Activated B cell treated with CpG ODN at 0.5 μM for 24 hours (primary cell): ENCODE measurements at regions not wholly inside any gene's neighbourhood (a gene's known extent, or its start where the extent isn't known, plus 50 kb on each side); places are given as distances from the start of the nearest gene placed in this dataset.

ENCODE experiments used
- ATAC-seq: fragments of 200-7000 bp; cut with Tn5 transposase; one replicate; pipeline ENCODE4 v1.10.0; 2021; ENCODE audit warnings: low read depth, mild to moderate bottlenecking, moderate library complexity
- CTCF ChIA-PET: fragments of 350-600 bp; sonication (Branson Sonifier 250); formaldehyde crosslinking; loops from one replicate; lab custom pipeline; 2021; ENCODE audit warnings: antibody characterized with exemption; lab: Charles Lee
- POLR2A ChIA-PET: fragments of 350-600 bp; sonication (Branson Sonifier 250); formaldehyde crosslinking; loops from one replicate; lab custom pipeline; 2021; ENCODE audit warnings: antibody characterized with exemption; lab: Charles Lee
- DNase-seq: peaks from one replicate; pipeline ENCODE4 v3.0.0; 2022
- H3K27ac Mint-ChIP-seq: one replicate; pipeline ENCODE4 v1.8.0; 2020; ENCODE audit warnings: mixed read lengths
- H3K27me3 Mint-ChIP-seq: one replicate; pipeline ENCODE4 v1.8.0; 2021; ENCODE audit warnings: mixed read lengths
- H3K36me3 Mint-ChIP-seq: one replicate; pipeline ENCODE4 v1.8.0; 2021; ENCODE audit warnings: low read depth, mixed read lengths
- H3K4me1 Mint-ChIP-seq: one replicate; pipeline ENCODE4 v1.8.0; 2021; ENCODE audit warnings: mixed read lengths
- H3K4me3 Mint-ChIP-seq: one replicate; pipeline ENCODE4 v1.8.0; 2020; ENCODE audit warnings: mild to moderate bottlenecking, mixed read lengths
- H3K9me3 Mint-ChIP-seq: one replicate; pipeline ENCODE4 v1.8.0; 2020; ENCODE audit warnings: mixed read lengths
- intact Hi-C: fragments of 100-400 bp; cut with micrococcal nuclease; formaldehyde crosslinking; loops from one replicate; pipeline ENCODE4 v1.15.1; 2024
- TF ChIP-seq, protein P1 (sequence below): fragments of 200-600 bp; IDR thresholded peaks from one replicate; pipeline ENCODE4 v1.8.0; 2022; ENCODE audit warnings: antibody characterized with exemption, mild to moderate bottlenecking

DNA sequence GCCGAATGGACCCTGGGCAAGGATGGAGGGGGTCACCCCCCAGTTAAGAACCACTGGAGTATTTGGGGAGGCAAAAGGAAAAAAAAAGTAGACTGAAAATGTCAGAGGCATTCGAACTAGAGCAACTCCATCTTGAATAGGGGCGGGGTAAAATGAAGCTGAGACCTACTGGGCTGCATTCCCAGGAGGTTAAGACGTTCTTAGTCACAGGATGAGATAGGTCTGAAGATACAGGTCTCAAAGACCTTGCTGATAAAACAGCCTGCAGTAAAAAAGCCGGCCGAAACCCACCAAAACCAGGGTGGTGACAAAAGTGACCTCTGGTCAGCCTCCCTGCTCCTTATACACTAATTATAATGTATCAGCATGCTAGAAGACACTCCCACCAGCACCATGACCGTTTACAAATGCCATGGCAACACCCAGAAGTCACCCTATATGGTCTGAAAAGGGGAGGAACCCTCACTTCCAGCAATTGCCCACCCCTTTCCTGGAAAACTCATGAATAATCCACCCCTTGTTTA is 70.4 kb upstream of the KCNG1 start:
- H3K4me3 Mint-ChIP-seq, result no peak overlapping the region
- ChIA-PET CTCF (no interaction called here), POLR2A (interaction anchor here (0.7 kb wide), 1 partner anchor 35 kb away, joined by 7 read pairs; no protein-coding TSS in a partner anchor)
- H3K27me3 Mint-ChIP-seq, result peaks cover 22% of the 10 kb centered on the region
- H3K9me3 Mint-ChIP-seq, result no peaks in the 10 kb centered on the region
- H3K36me3 Mint-ChIP-seq, result no peaks in the 10 kb centered on the region
- DNase-seq, result no peak
- H3K27ac Mint-ChIP-seq, result no peak overlapping the region
- TF ChIP-seq, protein P1, sequence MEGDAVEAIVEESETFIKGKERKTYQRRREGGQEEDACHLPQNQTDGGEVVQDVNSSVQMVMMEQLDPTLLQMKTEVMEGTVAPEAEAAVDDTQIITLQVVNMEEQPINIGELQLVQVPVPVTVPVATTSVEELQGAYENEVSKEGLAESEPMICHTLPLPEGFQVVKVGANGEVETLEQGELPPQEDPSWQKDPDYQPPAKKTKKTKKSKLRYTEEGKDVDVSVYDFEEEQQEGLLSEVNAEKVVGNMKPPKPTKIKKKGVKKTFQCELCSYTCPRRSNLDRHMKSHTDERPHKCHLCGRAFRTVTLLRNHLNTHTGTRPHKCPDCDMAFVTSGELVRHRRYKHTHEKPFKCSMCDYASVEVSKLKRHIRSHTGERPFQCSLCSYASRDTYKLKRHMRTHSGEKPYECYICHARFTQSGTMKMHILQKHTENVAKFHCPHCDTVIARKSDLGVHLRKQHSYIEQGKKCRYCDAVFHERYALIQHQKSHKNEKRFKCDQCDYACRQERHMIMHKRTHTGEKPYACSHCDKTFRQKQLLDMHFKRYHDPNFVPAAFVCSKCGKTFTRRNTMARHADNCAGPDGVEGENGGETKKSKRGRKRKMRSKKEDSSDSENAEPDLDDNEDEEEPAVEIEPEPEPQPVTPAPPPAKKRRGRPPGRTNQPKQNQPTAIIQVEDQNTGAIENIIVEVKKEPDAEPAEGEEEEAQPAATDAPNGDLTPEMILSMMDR, result no peak
- H3K4me1 Mint-ChIP-seq, result peaks cover 54% of the 10 kb centered on the region
- no peak for ATAC-seq
- intact Hi-C loops, result loop anchor here (5.0 kb wide), 1 partner anchor 71 kb away; the partner anchor contains the start of gene KCNG1

DNA sequence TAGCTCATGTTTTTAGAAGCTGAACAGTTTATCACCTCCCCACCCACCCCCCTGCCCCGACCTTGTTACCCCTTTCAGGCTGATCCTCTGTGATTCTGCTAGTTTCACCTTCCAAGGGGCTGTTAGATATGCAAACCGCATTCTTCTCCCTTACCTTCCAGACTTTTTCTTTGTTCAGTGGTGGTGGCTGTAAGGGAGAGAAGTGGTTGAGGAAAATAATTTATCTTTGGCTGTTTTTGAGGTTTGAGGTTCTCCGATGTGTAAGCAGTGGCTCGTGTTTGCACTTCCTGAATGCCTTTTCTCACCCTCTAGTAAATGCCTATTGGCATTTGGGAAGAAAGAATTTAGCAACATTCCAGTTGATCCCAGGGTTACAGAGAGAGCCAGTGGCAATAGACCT is 69.4 kb upstream of the KCNG1 start:
- Mint-ChIP-seq H3K4me1 (peaks cover 45% of the 10 kb centered on the region), H3K27me3 (peaks cover 25% of the 10 kb centered on the region), H3K4me3 (peak overlapping the region; percentile 65)

GRCh38 chr20:51091406-51092195 is 68.7 kb upstream of the KCNG1 start:
- ATAC-seq (no peak), DNase-seq (no peak)
- Mint-ChIP-seq H3K9me3 (no peaks in the 10 kb centered on the region), H3K27ac (peak overlapping the region; percentile 57), H3K4me3 (peak overlapping the region; percentile 65), H3K4me1 (peaks cover 40% of the 10 kb centered on the region), H3K27me3 (peaks cover 26% of the 10 kb centered on the region), H3K36me3 (no peaks in the 10 kb centered on the region)
- ChIA-PET POLR2A (interaction anchor here (0.5 to 0.8 kb wide), 2 partner anchors 9 to 35 kb away, joined by 3 read pairs; no protein-coding TSS in a partner anchor), CTCF (interaction anchor here (0.7 kb wide), 1 partner anchor 971 kb away, joined by 3 read pairs; no protein-coding TSS in a partner anchor)
- intact Hi-C loops, result loop anchor here (5.0 kb wide), 1 partner anchor 69 kb away; the partner anchor contains the start of gene KCNG1
- TF ChIP-seq, protein P1, result no peak

More for the DNA sequence above, 69.4 kb upstream of the KCNG1 start:
- TF ChIP-seq, protein P1, result no peak
- ATAC-seq (no peak), DNase-seq (no peak)
- Mint-ChIP-seq H3K36me3 (no peaks in the 10 kb centered on the region), H3K9me3 (no peaks in the 10 kb centered on the region), H3K27ac (peak overlapping the region; percentile 2)
- ChIA-PET POLR2A (interaction anchor here (0.8 kb wide), 1 partner anchor 8 kb away, joined by 3 read pairs; no protein-coding TSS in a partner anchor), CTCF (interaction anchor here (0.7 kb wide), 1 partner anchor 972 kb away, joined by 3 read pairs; no protein-coding TSS in a partner anchor)
- intact Hi-C loops, result loop anchor here (5.0 kb wide), 1 partner anchor 70 kb away; the partner anchor contains the start of gene KCNG1

GRCh38 chr20:51089840-51090239 is 66.9 kb upstream of the KCNG1 start:
- Mint-ChIP-seq H3K27me3 (peaks cover 30% of the 10 kb centered on the region), H3K4me1 (peaks cover 26% of the 10 kb centered on the region), H3K9me3 (no peaks in the 10 kb centered on the region), H3K4me3 (no peak overlapping the region), H3K36me3 (no peaks in the 10 kb centered on the region), H3K27ac (no peak overlapping the region)
- DNase-seq, result no peak
- intact Hi-C loops, result loop anchor here (5.0 kb wide), 1 partner anchor 68 kb away; the partner anchor contains the start of gene KCNG1
- no peak for ATAC-seq
- TF ChIP-seq, protein P1, result no peak
- POLR2A ChIA-PET, result no interaction called here
- CTCF ChIA-PET, result no interaction called here

GRCh38 chr20:51089272-51089781 is 66.4 kb upstream of the KCNG1 start:
- Mint-ChIP-seq H3K27me3 (peaks cover 32% of the 10 kb centered on the region), H3K9me3 (no peaks in the 10 kb centered on the region), H3K4me3 (no peak overlapping the region), H3K27ac (no peak overlapping the region), H3K36me3 (no peaks in the 10 kb centered on the region), H3K4me1 (peaks cover 28% of the 10 kb centered on the region)
- ATAC-seq, result no peak
- ChIA-PET POLR2A (no interaction called here), CTCF (no interaction called here)
- intact Hi-C loops, result no loop called here
- TF ChIP-seq, protein P1, result no peak
- DNase-seq, result no peak
